Suprapubic skin (tissue), 3 donors: ENCODE measurements at regions not wholly inside any gene's neighbourhood (a gene's known extent, or its start where the extent isn't known, plus 50 kb on each side); places are given as distances from the start of the nearest gene placed in this dataset.

Experiments
- CTCF ChIP-seq, 2 donors: fragments of 200-600 bp in 1 of 2; fragments of 450-650 bp in 1 of 2; sonication (generic) in 1 of 2; IDR thresholded peaks; one replicate each; pipeline ENCODE4 v1.5.1; 2016 to 2019; ENCODE audit warnings: antibody characterized with exemption in 2 of 2, mild to moderate bottlenecking in 1 of 2, moderate library complexity in 1 of 2
- POLR2A ChIP-seq, 2 donors: fragments of 450-650 bp; IDR thresholded peaks; one replicate each; pipeline ENCODE4 v1.6.1; 2017; ENCODE audit warnings: antibody characterized with exemption in 2 of 2, mild to moderate bottlenecking in 2 of 2, moderate library complexity in 2 of 2

DNA sequence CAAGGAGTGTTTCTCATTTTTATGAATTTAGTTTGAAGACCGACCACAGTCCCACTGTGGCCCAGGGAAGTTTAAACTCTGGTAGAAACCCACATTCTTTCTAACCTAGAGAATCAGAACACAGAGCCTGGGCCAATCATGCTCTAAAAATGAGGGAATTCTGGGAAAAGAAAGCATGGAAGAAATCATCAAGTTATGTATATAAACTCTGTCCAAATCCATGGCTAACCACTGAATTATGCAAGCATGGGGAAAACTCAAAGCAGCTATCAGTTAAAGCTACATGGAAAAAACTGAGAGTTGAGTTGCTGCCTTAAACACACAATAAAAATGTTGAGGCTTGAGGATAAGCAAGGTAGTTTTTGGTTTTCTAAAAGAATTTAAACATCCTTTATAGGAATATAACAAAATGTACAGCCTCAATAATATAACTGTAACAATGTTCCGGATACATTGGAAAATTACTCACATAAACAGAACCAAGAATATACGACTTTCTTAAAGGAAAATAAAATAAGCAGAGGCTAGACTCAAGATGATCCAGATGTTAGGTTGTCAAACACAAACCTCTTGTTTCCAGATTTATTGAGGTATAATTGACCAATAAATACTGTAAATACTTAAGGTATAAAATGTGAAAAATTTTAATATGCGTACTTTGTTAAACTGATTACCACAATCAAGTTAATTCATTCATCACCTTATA, 311.2 kb upstream of the GNAI1 start:
- no peak for TF ChIP-seq CTCF (IDR thresholded peaks at IDR 0.05)
- no peak for TF ChIP-seq POLR2A (IDR thresholded peaks at IDR 0.05)
